GM23248 (cell line): ENCODE measurements at regions not wholly inside any gene's neighbourhood (a gene's known extent, or its start where the extent isn't known, plus 50 kb on each side); places are given as distances from the start of the nearest gene placed in this dataset.
"Not testable (repeated sequence)": the region's sequence is repeated elsewhere in the genome, so short reads cannot be mapped to it uniquely, and the experiment has no call there.

ENCODE experiments used
- EZH2 ChIP-seq: fragments of 200-600 bp; sonication (generic); IDR thresholded peaks from 2 replicates; pipeline ENCODE4 v1.6.1; 2018; ENCODE audit warnings: antibody characterized with exemption, mild to moderate bottlenecking; ENCODE audit not compliant: insufficient read depth, poor library complexity, severe bottlenecking
- EZH2phosphoT487 ChIP-seq: fragments of 200-600 bp; sonication (generic); IDR thresholded peaks from 2 replicates; pipeline ENCODE4 v1.6.1; 2018; ENCODE audit warnings: antibody characterized with exemption, moderate library complexity, mild to moderate bottlenecking, low read depth; ENCODE audit not compliant: insufficient read depth

DNA sequence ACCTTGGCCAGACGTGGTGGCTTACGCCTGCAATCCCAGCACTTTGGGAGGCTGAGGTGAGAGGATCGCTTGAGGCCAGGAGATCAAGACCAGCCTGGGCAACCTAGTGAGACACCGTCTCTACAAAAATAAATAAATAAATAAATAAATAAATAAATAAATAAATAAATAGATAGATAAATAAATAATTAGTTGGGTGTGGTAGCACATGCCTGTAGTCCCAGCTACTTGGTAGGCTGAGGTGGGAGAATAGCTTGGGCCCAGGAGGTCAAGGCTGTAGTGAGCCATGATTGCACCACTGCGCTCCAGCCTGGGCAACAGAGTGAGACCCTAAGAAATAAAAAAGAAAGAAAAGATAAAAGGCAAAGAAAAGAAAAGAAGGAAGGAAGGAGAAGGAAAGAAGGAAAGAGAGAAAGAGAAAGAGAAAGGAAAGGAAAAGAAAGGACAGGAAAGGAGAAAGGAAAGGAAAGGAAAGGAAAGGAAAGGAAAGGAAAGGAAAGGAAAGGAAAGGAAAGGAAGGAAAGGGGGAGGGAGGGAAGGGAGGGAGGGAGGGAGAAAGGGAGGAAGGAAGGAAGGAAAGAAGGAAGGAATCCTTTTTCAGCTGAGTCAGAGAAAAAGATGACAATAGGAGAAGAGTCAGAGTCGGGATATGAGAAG, 404.8 kb downstream of the TSHZ3 start:
- not testable (repeated sequence) for TF ChIP-seq EZH2, EZH2phosphoT487
